Lung (tissue), 11 donors: ENCODE measurements at regions not wholly inside any gene's neighbourhood (a gene's known extent, or its start where the extent isn't known, plus 50 kb on each side); places are given as distances from the start of the nearest gene placed in this dataset.

Experiments
- ATAC-seq: fragments of 200-7000 bp; cut with Tn5 transposase; one replicate; pipeline ENCODE4 v1.9.1; 2020; ENCODE audit warnings: moderate number of reproducible peaks; ENCODE audit not compliant: insufficient read depth, low FRiP score
- DNase-seq, 3 donors: peaks; one replicate each; pipeline ENCODE4 v3.0.0-alpha.2; 2013 to 2017
- H3K27ac ChIP-seq, 2 donors: one replicate each; pipeline ENCODE4 v1.5.1; 2013; ENCODE audit warnings: mild to moderate bottlenecking in 2 of 2, moderate library complexity in 2 of 2, control low read depth in 1 of 2, inconsistent platforms in 1 of 2, low read depth in 1 of 2, low read length in 1 of 2
- H3K27me3 ChIP-seq, 3 donors: one replicate each; pipeline ENCODE4 v1.5.1; 2013; ENCODE audit warnings: low read length in 2 of 3; ENCODE audit not compliant: control insufficient read depth in 3 of 3, insufficient read depth in 3 of 3
- H3K36me3 ChIP-seq, 4 donors: one replicate each; pipeline ENCODE4 v1.5.1; 2013; ENCODE audit warnings: low read length in 4 of 4, mild to moderate bottlenecking in 1 of 4, moderate library complexity in 1 of 4; ENCODE audit not compliant: control insufficient read depth in 4 of 4, insufficient read depth in 4 of 4
- H3K4me1 ChIP-seq, 5 donors: one replicate each; pipeline ENCODE4 v1.5.1; 2013; ENCODE audit warnings: low read length in 5 of 5, mild to moderate bottlenecking in 2 of 5, moderate library complexity in 1 of 5; ENCODE audit not compliant: control insufficient read depth in 5 of 5, insufficient read depth in 5 of 5
- H3K4me3 ChIP-seq: one replicate; pipeline ENCODE4 v1.5.1; 2013; ENCODE audit warnings: mild to moderate bottlenecking, control low read depth, moderate library complexity
- H3K9ac ChIP-seq, 2 donors: one replicate each; pipeline ENCODE4 v1.5.1; 2013; ENCODE audit warnings: low read length in 2 of 2, control low read depth in 1 of 2; ENCODE audit not compliant: insufficient read depth in 1 of 2
- H3K9me3 ChIP-seq, 4 donors: one replicate each; pipeline ENCODE4 v1.5.1; 2013; ENCODE audit warnings: low read length in 3 of 4, mild to moderate bottlenecking in 1 of 4, moderate library complexity in 1 of 4; ENCODE audit not compliant: control insufficient read depth in 4 of 4, insufficient read depth in 3 of 4
- WGBS, 2 donors: extraction: QIAGEN DNeasy Blood & Tissue Kit; methylation state at CpG; one replicate each; pipeline ENCODE4 v1.1.7; 2013; 5-methylcytosine and 5-hydroxymethylcytosine counted together
- TF ChIP-seq, protein P1 (sequence below): IDR thresholded peaks from 2 replicates; pipeline ENCODE4 v1.5.1; 2012; ENCODE audit warnings: mild to moderate bottlenecking; ENCODE audit errors: control extremely low read depth, extremely low read depth
- donor health status: control.
- donor health status: control.
- donor health status: Bipolar disorder and iron deficiency.
- donor health status: healthy.
- donor health status: DM: yes; HTN: yes; CAD: no.

DNA sequence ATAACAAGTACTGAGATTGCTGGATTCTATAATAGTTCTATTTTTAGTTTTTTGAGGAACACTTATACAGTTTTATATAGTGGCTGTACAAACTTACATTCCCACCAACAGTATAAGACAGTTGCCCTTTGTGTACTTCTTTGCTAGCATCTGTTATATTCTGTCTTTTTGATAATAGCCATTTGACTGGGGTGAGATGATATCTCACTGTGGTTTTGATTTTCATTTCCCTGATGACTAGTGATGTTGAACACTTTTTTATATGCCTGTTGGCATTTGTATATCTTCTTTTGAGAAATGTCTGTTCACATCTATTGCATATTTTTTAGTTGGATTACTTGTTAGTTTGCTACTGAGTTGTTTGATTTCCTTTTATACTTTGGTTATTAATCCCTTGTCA is 204.1 kb upstream of the SMC2 start:
- no peak for ATAC-seq
- Histone ChIP-seq H3K4me1 (no peaks in the 10 kb centered on the region), H3K4me3 (no peak overlapping the region), H3K9me3 (peaks cover 0 to 2% (median 0%) of the 10 kb centered on the region in 4 donors), H3K27ac (no peak overlapping the region), H3K9ac (no peak overlapping the region), H3K27me3 (no peaks in the 10 kb centered on the region), H3K36me3 (no peaks in the 10 kb centered on the region)
- no peak for DNase-seq
- TF ChIP-seq, protein P1, sequence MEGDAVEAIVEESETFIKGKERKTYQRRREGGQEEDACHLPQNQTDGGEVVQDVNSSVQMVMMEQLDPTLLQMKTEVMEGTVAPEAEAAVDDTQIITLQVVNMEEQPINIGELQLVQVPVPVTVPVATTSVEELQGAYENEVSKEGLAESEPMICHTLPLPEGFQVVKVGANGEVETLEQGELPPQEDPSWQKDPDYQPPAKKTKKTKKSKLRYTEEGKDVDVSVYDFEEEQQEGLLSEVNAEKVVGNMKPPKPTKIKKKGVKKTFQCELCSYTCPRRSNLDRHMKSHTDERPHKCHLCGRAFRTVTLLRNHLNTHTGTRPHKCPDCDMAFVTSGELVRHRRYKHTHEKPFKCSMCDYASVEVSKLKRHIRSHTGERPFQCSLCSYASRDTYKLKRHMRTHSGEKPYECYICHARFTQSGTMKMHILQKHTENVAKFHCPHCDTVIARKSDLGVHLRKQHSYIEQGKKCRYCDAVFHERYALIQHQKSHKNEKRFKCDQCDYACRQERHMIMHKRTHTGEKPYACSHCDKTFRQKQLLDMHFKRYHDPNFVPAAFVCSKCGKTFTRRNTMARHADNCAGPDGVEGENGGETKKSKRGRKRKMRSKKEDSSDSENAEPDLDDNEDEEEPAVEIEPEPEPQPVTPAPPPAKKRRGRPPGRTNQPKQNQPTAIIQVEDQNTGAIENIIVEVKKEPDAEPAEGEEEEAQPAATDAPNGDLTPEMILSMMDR: no peak

DNA sequence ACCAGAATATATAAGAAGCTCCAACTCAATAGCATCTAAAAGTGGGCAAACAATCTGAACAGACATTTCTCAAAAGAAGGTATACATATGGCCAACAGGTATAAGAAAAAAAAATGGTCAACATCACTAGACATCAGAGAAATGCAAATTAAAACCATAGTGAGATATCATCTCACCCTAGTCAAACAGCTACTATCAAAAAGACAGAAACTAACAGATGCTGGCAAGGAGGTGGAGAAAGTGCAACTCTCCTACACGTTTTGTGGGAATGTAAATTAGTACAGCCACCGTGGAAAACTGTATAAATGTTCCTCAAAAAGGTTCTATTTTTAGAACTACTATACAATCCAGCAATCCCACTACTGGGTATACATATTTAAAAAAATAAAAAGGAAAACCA is 199.9 kb upstream of the SMC2 start:
- no peaks in the 10 kb centered on the region for H3K27me3 ChIP-seq
- DNase-seq: no peak
- no peak overlapping the region for H3K9ac ChIP-seq
- ATAC-seq: no peak
- no peaks in the 10 kb centered on the region for H3K9me3 ChIP-seq
- no peak overlapping the region for H3K4me3 ChIP-seq
- no peaks in the 10 kb centered on the region for H3K36me3 ChIP-seq
- TF ChIP-seq, protein P1: no peak
- H3K4me1 ChIP-seq: no peaks in the 10 kb centered on the region
- H3K27ac ChIP-seq: no peak overlapping the region
- 64 to 65% methylated on average over 2 of the region's 2 CpGs for WGBS, 2 donors

DNA sequence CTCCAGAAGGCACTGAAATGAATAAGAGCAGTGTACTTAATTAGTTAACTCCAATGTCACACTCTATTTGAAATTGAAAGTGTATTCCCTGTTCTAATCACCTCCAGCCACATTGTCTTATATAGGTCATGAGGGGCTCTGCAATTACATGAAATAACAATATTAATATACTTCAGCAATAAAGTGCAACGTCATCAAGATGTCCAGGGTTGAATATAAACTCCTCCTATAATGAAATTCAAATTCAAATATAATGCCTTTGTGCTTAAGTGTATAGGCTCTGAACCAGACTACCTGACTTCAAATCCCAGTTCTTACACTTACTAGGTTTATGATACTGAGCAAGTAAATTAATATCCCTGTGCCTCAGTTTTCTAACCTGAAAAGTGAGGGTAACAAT is 195.6 kb upstream of the SMC2 start:
- no peaks in the 10 kb centered on the region for H3K36me3 ChIP-seq
- H3K27ac ChIP-seq: no peak overlapping the region
- ATAC-seq: no peak
- WGBS, 2 donors: 41 to 48% methylated on average over 1 of the region's 1 CpG
- no peak for DNase-seq
- no peaks in the 10 kb centered on the region for H3K27me3 ChIP-seq
- H3K9ac ChIP-seq: no peak overlapping the region
- no peaks in the 10 kb centered on the region for H3K9me3 ChIP-seq
- H3K4me3 ChIP-seq: no peak overlapping the region
- H3K4me1 ChIP-seq: no peaks in the 10 kb centered on the region
- TF ChIP-seq, protein P1: no peak

DNA sequence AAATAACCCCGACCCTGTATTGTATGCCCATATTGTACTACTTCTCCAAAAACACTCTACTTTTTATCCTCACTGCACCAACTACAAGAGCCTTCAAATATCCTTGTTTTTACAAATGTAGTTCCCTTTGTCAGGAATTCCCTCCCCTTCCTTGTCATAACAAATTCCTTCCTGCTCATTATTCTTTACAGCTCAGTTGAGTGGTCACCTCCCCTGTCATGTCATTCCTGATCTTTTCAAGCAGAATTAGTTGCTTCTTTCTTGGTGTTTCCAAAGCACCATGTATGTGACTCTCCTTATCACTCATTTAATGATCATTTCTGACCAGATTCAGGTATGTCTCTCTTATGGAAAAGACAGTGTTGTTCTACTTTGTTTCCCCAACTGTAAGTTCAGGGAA is 194.2 kb upstream of the SMC2 start:
- no peak for ATAC-seq
- no peak overlapping the region for H3K9ac ChIP-seq
- no peak overlapping the region for H3K4me3 ChIP-seq
- no peaks in the 10 kb centered on the region for H3K36me3 ChIP-seq
- no peak for DNase-seq
- H3K27me3 ChIP-seq: no peaks in the 10 kb centered on the region
- H3K4me1 ChIP-seq: no peaks in the 10 kb centered on the region
- TF ChIP-seq, protein P1: no peak
- no peak overlapping the region for H3K27ac ChIP-seq
- 20 to 48% methylated on average over 1 of the region's 1 CpG for WGBS, 2 donors
- H3K9me3 ChIP-seq: no peaks in the 10 kb centered on the region
